ENCODE measurements at regions not wholly inside any gene's neighbourhood (a gene's known extent, or its start where the extent isn't known, plus 50 kb on each side); places are given as distances from the start of the nearest gene placed in this dataset.

- DNase-seq: no peak
Measured at GRCh38 chr4:24668956-24669355, 84.6 kb upstream of the DHX15 start.

- DNase-seq: no peak
Measured at GRCh38 chr4:24669751-24670150, 85.4 kb upstream of the DHX15 start.

- no peak for DNase-seq
Measured at GRCh38 chr4:24671849-24672248, 87.5 kb upstream of the DHX15 start.

GRCh38 chr4:24672880-24673279 is 88.5 kb upstream of the DHX15 start:
- DNase-seq: no peak

GRCh38 chr4:24674279-24674678 is 89.9 kb upstream of the DHX15 start:
- DNase-seq: no peak

- DNase-seq: no peak
Measured at GRCh38 chr4:24675721-24676389, 91.5 kb upstream of the DHX15 start.

- no peak for DNase-seq
Measured at GRCh38 chr4:24677909-24678308, 93.6 kb upstream of the DHX15 start.

- no peak for DNase-seq
Measured at GRCh38 chr4:24680746-24681448, 96.5 kb upstream of the DHX15 start.

GRCh38 chr4:24683116-24683515 is 98.8 kb upstream of the DHX15 start:
- no peak for DNase-seq

- DNase-seq: peak; percentile 57
Measured at GRCh38 chr4:24686866-24687692, 102.7 kb upstream of the DHX15 start.

GRCh38 chr4:24688453-24688852 is 104.1 kb upstream of the DHX15 start:
- no peak for DNase-seq

GRCh38 chr4:24689212-24689611 is 104.9 kb upstream of the DHX15 start:
- DNase-seq: no peak

- DNase-seq: no peak
Measured at GRCh38 chr4:24690436-24690835, 104.9 kb upstream of the SOD3 start.

- DNase-seq: no peak
Measured at GRCh38 chr4:24693636-24694035, 101.7 kb upstream of the SOD3 start.

- no peak for DNase-seq
Measured at GRCh38 chr4:24700118-24700517, 95.3 kb upstream of the SOD3 start.

- no peak for DNase-seq
Measured at GRCh38 chr4:24701683-24702082, 93.7 kb upstream of the SOD3 start.

- no peak for DNase-seq
Measured at GRCh38 chr4:24702281-24702680, 93.1 kb upstream of the SOD3 start.

- DNase-seq: no peak
Measured at GRCh38 chr4:24703298-24703697, 92.1 kb upstream of the SOD3 start.

- DNase-seq: no peak
Measured at GRCh38 chr4:24704149-24704548, 91.2 kb upstream of the SOD3 start.

- DNase-seq: no peak
Measured at GRCh38 chr4:24705016-24705753, 90.2 kb upstream of the SOD3 start.

GRCh38 chr4:24713604-24714003 is 81.8 kb upstream of the SOD3 start:
- no peak for DNase-seq

GRCh38 chr4:24719615-24720014 is 75.8 kb upstream of the SOD3 start:
- DNase-seq: no peak

GRCh38 chr4:24720436-24720835 is 74.9 kb upstream of the SOD3 start:
- DNase-seq: no peak
